Mesothelial cell of epicardium (in vitro differentiated cells): ENCODE measurements at regions not wholly inside any gene's neighbourhood (a gene's known extent, or its start where the extent isn't known, plus 50 kb on each side); places are given as distances from the start of the nearest gene placed in this dataset.

Experiments used
- DNase-seq, 2 experiments: peaks; one replicate each; pipeline ENCODE4 v3.0.0; 2021; ENCODE audit warnings: low spot score in 2 of 2; ENCODE audit not compliant: unreplicated experiment in 2 of 2
- H3K27ac Mint-ChIP-seq: 2 replicates; pipeline ENCODE4 v1.8.0; 2021; ENCODE audit warnings: mixed read lengths
- H3K27me3 Mint-ChIP-seq: 2 replicates; pipeline ENCODE4 v1.8.0; 2021; ENCODE audit warnings: low read depth, mixed read lengths
- H3K36me3 Mint-ChIP-seq: 2 replicates; pipeline ENCODE4 v1.8.0; 2021; ENCODE audit warnings: mixed read lengths
- H3K4me1 Mint-ChIP-seq: 2 replicates; pipeline ENCODE4 v1.8.0; 2021; ENCODE audit warnings: mixed read lengths
- H3K4me3 Mint-ChIP-seq: 2 replicates; pipeline ENCODE4 v1.8.0; 2021; ENCODE audit warnings: mild to moderate bottlenecking, moderate library complexity, mixed read lengths
- H3K9me3 Mint-ChIP-seq: 2 replicates; pipeline ENCODE4 v1.8.0; 2021; ENCODE audit warnings: mixed read lengths
- CTCF ChIP-seq: fragments of 200-600 bp; sonication (generic); IDR thresholded peaks from one replicate; pipeline ENCODE4 v1.5.0; 2021; ENCODE audit warnings: antibody characterized with exemption; ENCODE audit not compliant: unreplicated experiment

DNA sequence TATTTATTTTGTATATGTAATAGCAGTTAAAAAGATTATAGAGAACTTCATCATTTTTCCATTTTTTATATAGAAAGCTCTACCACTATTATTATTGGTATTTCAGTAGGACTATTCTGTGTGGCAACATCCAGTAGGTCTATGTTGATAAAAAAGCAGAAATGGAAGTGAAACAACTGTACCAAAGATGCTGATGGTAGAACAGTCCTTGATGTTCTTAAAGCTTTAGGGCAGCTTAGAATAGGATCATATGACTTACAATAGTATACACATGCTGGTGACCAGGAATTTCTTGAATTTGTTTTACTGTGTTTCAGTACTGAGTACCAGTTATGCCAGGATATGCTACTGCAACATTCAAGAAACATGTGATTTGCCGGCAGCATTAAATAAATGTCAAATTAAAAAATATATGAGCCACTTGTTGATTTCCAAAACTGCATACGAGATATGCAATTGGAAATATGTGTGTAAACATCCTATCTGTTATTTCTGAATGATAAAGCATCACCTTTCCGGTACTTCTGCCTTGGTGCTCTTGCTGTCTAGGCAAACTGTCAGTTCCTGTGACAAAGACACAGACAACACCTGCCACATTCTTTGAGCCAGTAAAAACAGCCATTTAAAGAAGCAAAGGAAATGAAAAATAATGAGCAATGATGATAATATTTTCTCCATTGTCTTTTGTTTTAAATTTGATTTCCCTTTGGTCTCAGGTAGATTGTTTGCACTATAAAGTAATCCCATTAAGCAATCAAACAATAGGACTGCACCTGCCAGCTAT is 649.2 kb downstream of the ZPLD1 start:
- no peak overlapping the region for H3K4me3 Mint-ChIP-seq

GRCh38 chr3:103085465-103085864 is 650.6 kb downstream of the ZPLD1 start:
- no peak for TF ChIP-seq CTCF
- Mint-ChIP-seq H3K9me3 (no peaks in the 10 kb centered on the region), H3K27me3 (no peaks in the 10 kb centered on the region), H3K36me3 (no peaks in the 10 kb centered on the region), H3K27ac (no peak overlapping the region), H3K4me3 (no peak overlapping the region), H3K4me1 (peaks cover 3% of the 10 kb centered on the region)
- no peak for DNase-seq

More for the DNA sequence above, 649.2 kb downstream of the ZPLD1 start:
- no peaks in the 10 kb centered on the region for H3K9me3 Mint-ChIP-seq
- H3K27ac Mint-ChIP-seq = no peak overlapping the region
- peaks cover 3% of the 10 kb centered on the region for H3K4me1 Mint-ChIP-seq
- no peak for DNase-seq
- no peaks in the 10 kb centered on the region for H3K36me3 Mint-ChIP-seq
- H3K27me3 Mint-ChIP-seq = no peaks in the 10 kb centered on the region
- no peak for TF ChIP-seq CTCF

DNA sequence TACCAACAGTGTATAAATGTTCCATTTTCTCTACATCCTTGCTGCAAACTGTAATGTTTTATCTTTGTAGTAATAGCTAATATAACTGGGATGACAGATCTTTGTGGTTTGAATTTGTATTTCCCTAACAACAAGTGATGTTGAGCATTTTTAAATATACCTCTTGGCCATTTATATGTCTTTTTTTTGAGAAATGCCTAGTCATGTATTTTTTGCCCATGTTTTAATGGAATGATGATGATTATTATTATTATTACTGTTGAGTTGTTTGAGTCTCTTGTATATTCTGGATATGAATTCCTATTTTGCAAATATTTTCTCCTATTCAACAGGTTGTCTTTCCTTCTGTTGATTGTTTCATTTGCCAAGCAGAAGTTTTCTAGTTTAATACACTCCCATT is 654.9 kb downstream of the ZPLD1 start:
- H3K36me3 Mint-ChIP-seq = no peaks in the 10 kb centered on the region
- peaks cover 3% of the 10 kb centered on the region for H3K4me1 Mint-ChIP-seq
- no peak overlapping the region for H3K4me3 Mint-ChIP-seq
- H3K27me3 Mint-ChIP-seq = no peaks in the 10 kb centered on the region
- no peak for DNase-seq
- TF ChIP-seq CTCF = no peak
- H3K9me3 Mint-ChIP-seq = peaks cover 16% of the 10 kb centered on the region
- no peak overlapping the region for H3K27ac Mint-ChIP-seq

- Mint-ChIP-seq H3K4me3 (no peak overlapping the region), H3K27ac (no peak overlapping the region), H3K36me3 (no peaks in the 10 kb centered on the region), H3K4me1 (peaks cover 11% of the 10 kb centered on the region), H3K9me3 (no peaks in the 10 kb centered on the region), H3K27me3 (no peaks in the 10 kb centered on the region)
- DNase-seq = no peak
- TF ChIP-seq CTCF = no peak
Measured at GRCh38 chr3:103105206-103105605, 670.4 kb downstream of the ZPLD1 start.

DNA sequence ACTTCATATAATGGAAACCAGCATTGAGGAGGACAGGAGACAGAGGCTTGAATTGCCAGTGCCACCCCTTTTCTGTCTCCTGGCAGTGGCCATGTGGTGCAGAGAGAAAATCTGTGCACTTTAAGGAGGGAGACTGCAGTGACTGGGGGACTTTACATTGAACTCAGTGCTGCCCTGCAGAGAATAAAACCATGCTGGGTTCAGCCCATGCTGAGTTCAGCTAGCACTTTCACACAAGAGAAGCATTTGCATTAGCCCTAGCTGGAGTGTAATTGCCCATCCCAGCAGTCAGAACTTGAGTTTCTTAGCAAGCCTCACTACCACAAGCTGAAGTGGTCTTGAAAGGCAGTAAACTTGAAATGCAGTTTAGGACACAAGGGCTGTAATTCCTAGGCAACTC is 677.5 kb downstream of the ZPLD1 start:
- peaks cover 1% of the 10 kb centered on the region for H3K9me3 Mint-ChIP-seq
- H3K4me1 Mint-ChIP-seq = peaks cover 15% of the 10 kb centered on the region
- no peaks in the 10 kb centered on the region for H3K36me3 Mint-ChIP-seq
- H3K27me3 Mint-ChIP-seq = no peaks in the 10 kb centered on the region
- DNase-seq = no peak
- no peak overlapping the region for H3K4me3 Mint-ChIP-seq
- no peak for TF ChIP-seq CTCF
- H3K27ac Mint-ChIP-seq = no peak overlapping the region
